ENCODE measurements at regions not wholly inside any gene's neighbourhood (a gene's known extent, or its start where the extent isn't known, plus 50 kb on each side); places are given as distances from the start of the nearest gene placed in this dataset.

DNA sequence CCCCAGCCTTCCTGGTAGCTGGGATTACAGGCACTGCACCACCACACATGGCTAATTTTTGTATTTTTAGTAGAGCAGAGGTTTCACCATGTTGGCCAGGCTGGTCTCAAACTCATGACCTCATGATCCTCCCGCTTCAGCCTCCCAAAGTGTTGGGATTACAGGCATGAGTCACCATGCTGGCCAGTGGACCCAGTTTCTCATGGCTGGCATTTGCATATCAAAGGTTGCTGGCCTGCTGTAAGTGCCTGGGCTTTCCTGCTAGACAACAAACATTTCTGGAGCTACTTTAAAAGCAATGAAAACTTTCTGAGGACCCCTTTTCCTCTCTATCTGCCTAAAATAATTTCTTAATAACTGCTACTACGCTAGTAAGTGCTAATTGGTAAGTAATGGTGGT lies 228.2 kb downstream of the PCDH10 start:
- H3K4me1 ChIP-seq (ENCODE audit: control insufficient read depth, insufficient read depth, low read length), result no peaks in the 10 kb centered on the region
- no peaks in the 10 kb centered on the region for H3K36me3 ChIP-seq (ENCODE audit: control insufficient read depth in 2 of 2, insufficient read depth in 1 of 2, low read length in 2 of 2)
- POLR2A ChIA-PET, result no interaction called here
- H3K27ac ChIP-seq (ENCODE audit: extremely low read depth, low read depth, low read length), result no peak overlapping the region
- no peaks in the 10 kb centered on the region for H3K9me3 ChIP-seq (ENCODE audit: control insufficient read depth, insufficient read depth, low read depth, low read length)
- CTCF ChIA-PET, result no interaction called here
- no peak overlapping the region for H3K4me3 ChIP-seq (ENCODE audit: low read depth, low read length)
- TF ChIP-seq, protein P1, sequence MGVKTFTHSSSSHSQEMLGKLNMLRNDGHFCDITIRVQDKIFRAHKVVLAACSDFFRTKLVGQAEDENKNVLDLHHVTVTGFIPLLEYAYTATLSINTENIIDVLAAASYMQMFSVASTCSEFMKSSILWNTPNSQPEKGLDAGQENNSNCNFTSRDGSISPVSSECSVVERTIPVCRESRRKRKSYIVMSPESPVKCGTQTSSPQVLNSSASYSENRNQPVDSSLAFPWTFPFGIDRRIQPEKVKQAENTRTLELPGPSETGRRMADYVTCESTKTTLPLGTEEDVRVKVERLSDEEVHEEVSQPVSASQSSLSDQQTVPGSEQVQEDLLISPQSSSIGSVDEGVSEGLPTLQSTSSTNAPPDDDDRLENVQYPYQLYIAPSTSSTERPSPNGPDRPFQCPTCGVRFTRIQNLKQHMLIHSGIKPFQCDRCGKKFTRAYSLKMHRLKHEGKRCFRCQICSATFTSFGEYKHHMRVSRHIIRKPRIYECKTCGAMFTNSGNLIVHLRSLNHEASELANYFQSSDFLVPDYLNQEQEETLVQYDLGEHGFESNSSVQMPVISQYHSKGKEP (tag by site-specific recombination; IDR thresholded peaks at IDR 0.05), result no peak
- TF ChIP-seq ZNF366 (tag by site-specific recombination; conservative IDR thresholded peaks at IDR 0.05), result no peak
- TF ChIP-seq TRIM28 (IDR thresholded peaks at IDR 0.05; ENCODE audit: borderline replicate concordance, low read length), result no peak
- TF ChIP-seq ZNF544 (tag by site-specific recombination; IDR thresholded peaks at IDR 0.05), result no peak
- no peak for TF ChIP-seq ZNF776 (tag by site-specific recombination; IDR thresholded peaks at IDR 0.05; ENCODE audit: borderline replicate concordance)
- TF ChIP-seq FEZF1 (tag by site-specific recombination; IDR thresholded peaks at IDR 0.05), result no peak
- TF ChIP-seq ZNF121 (tag by site-specific recombination; IDR thresholded peaks at IDR 0.05), result no peak
- no peak for TF ChIP-seq KLF16 (tag by site-specific recombination; IDR thresholded peaks at IDR 0.05)
- no peak for TF ChIP-seq ZNF391 (tag by site-specific recombination; IDR thresholded peaks at IDR 0.05; ENCODE audit: borderline replicate concordance, low read depth)
- no peak for TF ChIP-seq ZNF670 (tag by site-specific recombination; IDR thresholded peaks at IDR 0.05; ENCODE audit: low read depth)
- no peak for TF ChIP-seq ZNF623 (tag by site-specific recombination; IDR thresholded peaks at IDR 0.05)

DNA sequence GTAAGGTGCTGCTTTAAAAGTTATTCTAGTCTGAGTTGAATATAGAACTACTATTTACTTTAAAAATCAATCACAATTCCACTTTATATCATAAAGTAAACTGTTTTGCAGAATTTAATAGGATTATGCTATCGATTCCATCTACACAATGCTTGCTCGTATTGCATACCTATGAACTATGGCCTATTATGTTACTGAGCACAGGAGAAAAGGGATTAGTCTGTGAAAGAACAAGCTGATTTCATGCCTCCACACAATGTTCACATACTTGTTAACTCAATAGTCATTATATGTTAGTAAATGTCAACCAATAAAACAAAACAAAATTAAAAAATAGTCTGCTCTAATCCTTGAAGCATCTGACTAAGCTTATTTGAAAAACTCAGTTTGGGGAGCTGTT lies 223.6 kb downstream of the PCDH10 start:
- TF ChIP-seq ZNF664 (tag by site-specific recombination; IDR thresholded peaks at IDR 0.05) (no peak), ZNF768 (tag by site-specific recombination; IDR thresholded peaks at IDR 0.05) (no peak), EGR2 (tag by site-specific recombination; IDR thresholded peaks at IDR 0.05; ENCODE audit: low read depth) (no peak), ZNF221 (tag by site-specific recombination; IDR thresholded peaks at IDR 0.05; ENCODE audit: borderline replicate concordance) (no peak), ZNF140 (tag by site-specific recombination; IDR thresholded peaks at IDR 0.05) (no peak), ZXDB (tag by site-specific recombination; IDR thresholded peaks at IDR 0.05) (no peak), ZNF426 (tag by site-specific recombination; IDR thresholded peaks at IDR 0.05) (no peak), GLIS1 (tag by site-specific recombination; IDR thresholded peaks at IDR 0.05) (no peak), ZNF394 (tag by site-specific recombination; IDR thresholded peaks at IDR 0.05; ENCODE audit: borderline replicate concordance) (no peak), ZNF184 (tag by site-specific recombination; IDR thresholded peaks at IDR 0.05) (no peak), MYNN (tag by site-specific recombination; IDR thresholded peaks at IDR 0.05; ENCODE audit: borderline replicate concordance) (no peak), TCF7L2 (IDR thresholded peaks at IDR 0.05; ENCODE audit: borderline replicate concordance, low read depth, low read length) (no peak), ZNF501 (tag by site-specific recombination; IDR thresholded peaks at IDR 0.05) (no peak), ZNF558 (tag by site-specific recombination; IDR thresholded peaks at IDR 0.05) (no peak), MEIS1 (CRISPR knock-in tag; IDR thresholded peaks at IDR 0.05; ENCODE audit: borderline replicate concordance) (no peak), OSR2 (tag by site-specific recombination; IDR thresholded peaks at IDR 0.05) (no peak)
- TF ChIP-seq, protein P2, sequence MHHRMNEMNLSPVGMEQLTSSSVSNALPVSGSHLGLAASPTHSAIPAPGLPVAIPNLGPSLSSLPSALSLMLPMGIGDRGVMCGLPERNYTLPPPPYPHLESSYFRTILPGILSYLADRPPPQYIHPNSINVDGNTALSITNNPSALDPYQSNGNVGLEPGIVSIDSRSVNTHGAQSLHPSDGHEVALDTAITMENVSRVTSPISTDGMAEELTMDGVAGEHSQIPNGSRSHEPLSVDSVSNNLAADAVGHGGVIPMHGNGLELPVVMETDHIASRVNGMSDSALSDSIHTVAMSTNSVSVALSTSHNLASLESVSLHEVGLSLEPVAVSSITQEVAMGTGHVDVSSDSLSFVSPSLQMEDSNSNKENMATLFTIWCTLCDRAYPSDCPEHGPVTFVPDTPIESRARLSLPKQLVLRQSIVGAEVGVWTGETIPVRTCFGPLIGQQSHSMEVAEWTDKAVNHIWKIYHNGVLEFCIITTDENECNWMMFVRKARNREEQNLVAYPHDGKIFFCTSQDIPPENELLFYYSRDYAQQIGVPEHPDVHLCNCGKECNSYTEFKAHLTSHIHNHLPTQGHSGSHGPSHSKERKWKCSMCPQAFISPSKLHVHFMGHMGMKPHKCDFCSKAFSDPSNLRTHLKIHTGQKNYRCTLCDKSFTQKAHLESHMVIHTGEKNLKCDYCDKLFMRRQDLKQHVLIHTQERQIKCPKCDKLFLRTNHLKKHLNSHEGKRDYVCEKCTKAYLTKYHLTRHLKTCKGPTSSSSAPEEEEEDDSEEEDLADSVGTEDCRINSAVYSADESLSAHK (tag by site-specific recombination; IDR thresholded peaks at IDR 0.05), result no peak
- TF ChIP-seq, protein P3, sequence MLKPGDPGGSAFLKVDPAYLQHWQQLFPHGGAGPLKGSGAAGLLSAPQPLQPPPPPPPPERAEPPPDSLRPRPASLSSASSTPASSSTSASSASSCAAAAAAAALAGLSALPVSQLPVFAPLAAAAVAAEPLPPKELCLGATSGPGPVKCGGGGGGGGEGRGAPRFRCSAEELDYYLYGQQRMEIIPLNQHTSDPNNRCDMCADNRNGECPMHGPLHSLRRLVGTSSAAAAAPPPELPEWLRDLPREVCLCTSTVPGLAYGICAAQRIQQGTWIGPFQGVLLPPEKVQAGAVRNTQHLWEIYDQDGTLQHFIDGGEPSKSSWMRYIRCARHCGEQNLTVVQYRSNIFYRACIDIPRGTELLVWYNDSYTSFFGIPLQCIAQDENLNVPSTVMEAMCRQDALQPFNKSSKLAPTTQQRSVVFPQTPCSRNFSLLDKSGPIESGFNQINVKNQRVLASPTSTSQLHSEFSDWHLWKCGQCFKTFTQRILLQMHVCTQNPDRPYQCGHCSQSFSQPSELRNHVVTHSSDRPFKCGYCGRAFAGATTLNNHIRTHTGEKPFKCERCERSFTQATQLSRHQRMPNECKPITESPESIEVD (tag by site-specific recombination; IDR thresholded peaks at IDR 0.05), result no peak
- H3K4me3 ChIP-seq (ENCODE audit: low read depth, low read length), result no peak overlapping the region
- no peak overlapping the region for H3K27ac ChIP-seq (ENCODE audit: extremely low read depth, low read depth, low read length)
- POLR2A ChIA-PET, result no interaction called here
- no peaks in the 10 kb centered on the region for H3K4me1 ChIP-seq (ENCODE audit: control insufficient read depth, insufficient read depth, low read length)
- CTCF ChIA-PET, result no interaction called here
- no peaks in the 10 kb centered on the region for H3K9me3 ChIP-seq (ENCODE audit: control insufficient read depth, insufficient read depth, low read depth, low read length)
- no peaks in the 10 kb centered on the region for H3K36me3 ChIP-seq (ENCODE audit: control insufficient read depth in 2 of 2, insufficient read depth in 1 of 2, low read length in 2 of 2)
